ENCODE measurements at regions not wholly inside any gene's neighbourhood (a gene's known extent, or its start where the extent isn't known, plus 50 kb on each side); places are given as distances from the start of the nearest gene placed in this dataset.

GRCh38 chr9:134493461-134494272, 147.9 kb upstream of the COL5A1 start:
- Histone ChIP-seq H3K4me1 (ENCODE audit: control insufficient read depth in 1 of 2, insufficient read depth in 2 of 2, low read length in 2 of 2) (peaks cover 0 to 1% of the 10 kb centered on the region in 2 donors), H3K9me3 (ENCODE audit: control insufficient read depth in 1 of 2, low read length in 2 of 2) (no peaks in the 10 kb centered on the region), H3K27me3 (ENCODE audit: control insufficient read depth in 1 of 2, insufficient read depth in 2 of 2, low read length in 2 of 2) (peaks cover 0 to 3% of the 10 kb centered on the region in 2 donors), H3K9ac (ENCODE audit: low read depth in 1 of 2, low read length in 2 of 2) (no peak overlapping the region), H3K36me3 (ENCODE audit: control insufficient read depth in 1 of 2, insufficient read depth in 2 of 2, low read length in 2 of 2) (no peaks in the 10 kb centered on the region), H3K4me3 (ENCODE audit: low read depth in 1 of 2, low read length in 2 of 2) (no peak overlapping the region), H3K27ac (ENCODE audit: low read depth, low read length) (no peak overlapping the region)

DNA sequence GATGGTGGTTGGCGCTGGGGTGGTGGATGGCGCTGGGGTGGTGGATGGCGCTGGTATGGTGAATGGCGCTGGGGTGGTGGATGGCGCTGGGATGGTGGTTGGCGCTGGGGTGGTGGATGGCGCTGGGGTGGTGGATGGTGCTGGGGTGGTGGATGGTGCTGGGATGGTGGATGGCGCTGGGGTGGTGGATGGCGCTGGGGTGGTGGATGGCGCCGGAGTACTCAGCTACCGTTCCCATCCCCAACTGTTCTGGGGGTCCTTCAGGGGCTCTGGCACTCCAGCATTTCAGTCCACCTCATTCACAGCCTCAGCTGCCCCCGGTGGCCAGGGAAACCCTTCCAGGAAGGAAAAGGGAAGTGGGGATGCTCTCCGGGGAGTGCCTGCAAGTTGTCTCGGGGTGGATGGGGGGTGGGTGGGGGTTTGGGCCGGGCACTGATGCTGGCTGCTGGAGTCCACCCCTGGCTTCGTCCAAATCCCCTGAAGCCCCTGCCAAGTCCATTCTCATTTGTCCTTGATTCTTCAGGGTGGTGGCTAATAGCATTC, 147.3 kb upstream of the COL5A1 start:
- no peaks in the 10 kb centered on the region for H3K9me3 ChIP-seq (ENCODE audit: control insufficient read depth in 1 of 2, low read length in 2 of 2)
- H3K9ac ChIP-seq (ENCODE audit: low read depth in 1 of 2, low read length in 2 of 2) = no peak overlapping the region
- H3K36me3 ChIP-seq (ENCODE audit: control insufficient read depth in 1 of 2, insufficient read depth in 2 of 2, low read length in 2 of 2) = no peaks in the 10 kb centered on the region
- peaks cover 0 to 3% of the 10 kb centered on the region in 2 donors for H3K27me3 ChIP-seq (ENCODE audit: control insufficient read depth in 1 of 2, insufficient read depth in 2 of 2, low read length in 2 of 2)
- no peak overlapping the region for H3K4me3 ChIP-seq (ENCODE audit: low read depth in 1 of 2, low read length in 2 of 2)
- no peaks in the 10 kb centered on the region for H3K4me1 ChIP-seq (ENCODE audit: control insufficient read depth in 1 of 2, insufficient read depth in 2 of 2, low read length in 2 of 2)
- no peak overlapping the region for H3K27ac ChIP-seq (ENCODE audit: low read depth, low read length)

GRCh38 chr9:134494905-134495304, 146.7 kb upstream of the COL5A1 start:
- no peak overlapping the region for H3K4me3 ChIP-seq (ENCODE audit: low read depth in 1 of 2, low read length in 2 of 2)
- H3K9me3 ChIP-seq (ENCODE audit: control insufficient read depth in 1 of 2, low read length in 2 of 2) = no peaks in the 10 kb centered on the region
- no peaks in the 10 kb centered on the region for H3K4me1 ChIP-seq (ENCODE audit: control insufficient read depth in 1 of 2, insufficient read depth in 2 of 2, low read length in 2 of 2)
- no peaks in the 10 kb centered on the region for H3K36me3 ChIP-seq (ENCODE audit: control insufficient read depth in 1 of 2, insufficient read depth in 2 of 2, low read length in 2 of 2)
- no peak overlapping the region for H3K9ac ChIP-seq (ENCODE audit: low read depth in 1 of 2, low read length in 2 of 2)
- no peak overlapping the region for H3K27ac ChIP-seq (ENCODE audit: low read depth, low read length)
- peaks cover 0 to under 1% of the 10 kb centered on the region in 2 donors for H3K27me3 ChIP-seq (ENCODE audit: control insufficient read depth in 1 of 2, insufficient read depth in 2 of 2, low read length in 2 of 2)

DNA sequence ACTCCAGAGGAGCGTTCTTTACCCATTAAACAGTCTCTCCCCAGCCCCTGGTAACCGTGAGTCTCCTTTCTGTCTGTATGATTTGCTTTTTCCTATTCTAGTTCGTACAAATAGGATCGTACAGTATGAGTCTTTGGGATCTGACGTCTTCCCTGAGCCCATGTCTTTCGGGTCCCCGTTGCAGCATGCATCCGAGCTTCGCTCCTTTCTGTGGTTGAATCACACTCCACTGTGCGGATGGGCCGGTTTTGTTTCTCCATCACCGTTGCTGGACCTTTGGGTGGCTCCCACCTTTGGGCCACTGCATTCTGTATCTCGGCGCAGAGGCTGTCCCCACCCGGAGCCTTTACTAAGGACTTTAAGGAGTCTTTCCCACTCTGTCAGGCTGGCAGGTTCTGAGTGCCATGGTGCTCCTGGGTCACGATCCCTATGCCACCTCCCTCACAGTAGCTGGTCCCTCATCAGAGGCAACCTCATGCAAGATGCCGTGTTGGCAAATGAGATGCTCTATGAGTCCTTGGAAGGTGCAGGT, 145.7 kb upstream of the COL5A1 start:
- no peaks in the 10 kb centered on the region for H3K9me3 ChIP-seq (ENCODE audit: control insufficient read depth in 1 of 2, low read length in 2 of 2)
- H3K27ac ChIP-seq (ENCODE audit: low read depth, low read length) = no peak overlapping the region
- no peak overlapping the region for H3K9ac ChIP-seq (ENCODE audit: low read depth in 1 of 2, low read length in 2 of 2)
- H3K4me3 ChIP-seq (ENCODE audit: low read depth in 1 of 2, low read length in 2 of 2) = no peak overlapping the region
- no peaks in the 10 kb centered on the region for H3K36me3 ChIP-seq (ENCODE audit: control insufficient read depth in 1 of 2, insufficient read depth in 2 of 2, low read length in 2 of 2)
- peaks cover 0 to 2% of the 10 kb centered on the region in 2 donors for H3K27me3 ChIP-seq (ENCODE audit: control insufficient read depth in 1 of 2, insufficient read depth in 2 of 2, low read length in 2 of 2)
- H3K4me1 ChIP-seq (ENCODE audit: control insufficient read depth in 1 of 2, insufficient read depth in 2 of 2, low read length in 2 of 2) = no peaks in the 10 kb centered on the region

GRCh38 chr9:134496413-134497282, 145.0 kb upstream of the COL5A1 start:
- peaks cover 0 to 8% of the 10 kb centered on the region in 2 donors for H3K27me3 ChIP-seq (ENCODE audit: control insufficient read depth in 1 of 2, insufficient read depth in 2 of 2, low read length in 2 of 2)
- H3K27ac ChIP-seq (ENCODE audit: low read depth, low read length) = no peak overlapping the region

DNA sequence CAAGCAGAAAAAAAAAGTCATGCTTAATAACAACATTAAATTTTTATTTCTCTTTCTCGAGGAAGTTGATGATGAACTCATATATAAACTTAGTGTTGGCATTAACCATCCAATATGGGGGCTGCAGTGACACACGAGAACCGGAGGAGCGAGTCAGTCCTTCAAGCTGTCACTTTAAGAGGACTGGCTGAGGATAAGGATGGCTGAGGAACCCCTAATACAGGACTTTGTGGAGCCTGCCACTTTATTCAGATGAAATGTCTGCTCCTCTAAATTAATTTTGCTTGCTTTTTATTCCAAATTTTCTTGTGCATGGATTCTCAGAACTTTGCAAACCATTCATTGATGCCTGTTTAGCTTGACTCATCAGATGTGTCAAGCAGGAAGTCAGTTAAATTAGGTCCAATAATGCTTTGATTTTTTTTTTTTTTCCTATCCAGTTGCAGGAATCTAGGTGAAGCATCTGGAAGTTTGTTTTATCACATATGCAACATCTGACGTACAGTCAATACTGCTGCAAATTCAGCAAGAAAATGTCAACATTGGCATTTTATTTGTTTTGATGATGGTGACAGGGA, 144.2 kb upstream of the COL5A1 start:
- H3K9me3 ChIP-seq (ENCODE audit: control insufficient read depth in 1 of 2, low read length in 2 of 2) = no peaks in the 10 kb centered on the region
- H3K4me1 ChIP-seq (ENCODE audit: control insufficient read depth in 1 of 2, insufficient read depth in 2 of 2, low read length in 2 of 2) = no peaks in the 10 kb centered on the region
- no peak overlapping the region for H3K27ac ChIP-seq (ENCODE audit: low read depth, low read length)
- no peaks in the 10 kb centered on the region for H3K36me3 ChIP-seq (ENCODE audit: control insufficient read depth in 1 of 2, insufficient read depth in 2 of 2, low read length in 2 of 2)
- H3K4me3 ChIP-seq (ENCODE audit: low read depth in 1 of 2, low read length in 2 of 2) = no peak overlapping the region
- peaks cover 0 to 8% of the 10 kb centered on the region in 2 donors for H3K27me3 ChIP-seq (ENCODE audit: control insufficient read depth in 1 of 2, insufficient read depth in 2 of 2, low read length in 2 of 2)
- H3K9ac ChIP-seq (ENCODE audit: low read depth in 1 of 2, low read length in 2 of 2) = no peak overlapping the region

More at GRCh38 chr9:134496413-134497282, 145.0 kb upstream of the COL5A1 start:
- Histone ChIP-seq H3K36me3 (ENCODE audit: control insufficient read depth in 1 of 2, insufficient read depth in 2 of 2, low read length in 2 of 2) (no peaks in the 10 kb centered on the region), H3K4me1 (ENCODE audit: control insufficient read depth in 1 of 2, insufficient read depth in 2 of 2, low read length in 2 of 2) (no peaks in the 10 kb centered on the region), H3K9ac (ENCODE audit: low read depth in 1 of 2, low read length in 2 of 2) (no peak overlapping the region), H3K9me3 (ENCODE audit: control insufficient read depth in 1 of 2, low read length in 2 of 2) (no peaks in the 10 kb centered on the region), H3K4me3 (ENCODE audit: low read depth in 1 of 2, low read length in 2 of 2) (no peak overlapping the region)

GRCh38 chr9:134498814-134499166, 142.8 kb upstream of the COL5A1 start:
- Histone ChIP-seq H3K27me3 (ENCODE audit: control insufficient read depth in 1 of 2, insufficient read depth in 2 of 2, low read length in 2 of 2) (peaks cover 4 to 8% of the 10 kb centered on the region in 2 donors), H3K9me3 (ENCODE audit: control insufficient read depth in 1 of 2, low read length in 2 of 2) (no peaks in the 10 kb centered on the region), H3K4me3 (ENCODE audit: low read depth in 1 of 2, low read length in 2 of 2) (no peak overlapping the region), H3K27ac (ENCODE audit: low read depth, low read length) (no peak overlapping the region), H3K4me1 (ENCODE audit: control insufficient read depth in 1 of 2, insufficient read depth in 2 of 2, low read length in 2 of 2) (no peaks in the 10 kb centered on the region), H3K36me3 (ENCODE audit: control insufficient read depth in 1 of 2, insufficient read depth in 2 of 2, low read length in 2 of 2) (no peaks in the 10 kb centered on the region), H3K9ac (ENCODE audit: low read depth in 1 of 2, low read length in 2 of 2) (no peak overlapping the region)

- Histone ChIP-seq H3K27ac (ENCODE audit: low read depth, low read length) (no peak overlapping the region), H3K9ac (ENCODE audit: low read depth in 1 of 2, low read length in 2 of 2) (no peak overlapping the region), H3K36me3 (ENCODE audit: control insufficient read depth in 1 of 2, insufficient read depth in 2 of 2, low read length in 2 of 2) (no peaks in the 10 kb centered on the region), H3K9me3 (ENCODE audit: control insufficient read depth in 1 of 2, low read length in 2 of 2) (no peaks in the 10 kb centered on the region), H3K27me3 (ENCODE audit: control insufficient read depth in 1 of 2, insufficient read depth in 2 of 2, low read length in 2 of 2) (peaks cover 4 to 8% of the 10 kb centered on the region in 2 donors), H3K4me1 (ENCODE audit: control insufficient read depth in 1 of 2, insufficient read depth in 2 of 2, low read length in 2 of 2) (no peaks in the 10 kb centered on the region), H3K4me3 (ENCODE audit: low read depth in 1 of 2, low read length in 2 of 2) (no peak overlapping the region)
These were observed 140.5 kb upstream of the COL5A1 start for GRCh38 chr9:134500931-134501760.

DNA sequence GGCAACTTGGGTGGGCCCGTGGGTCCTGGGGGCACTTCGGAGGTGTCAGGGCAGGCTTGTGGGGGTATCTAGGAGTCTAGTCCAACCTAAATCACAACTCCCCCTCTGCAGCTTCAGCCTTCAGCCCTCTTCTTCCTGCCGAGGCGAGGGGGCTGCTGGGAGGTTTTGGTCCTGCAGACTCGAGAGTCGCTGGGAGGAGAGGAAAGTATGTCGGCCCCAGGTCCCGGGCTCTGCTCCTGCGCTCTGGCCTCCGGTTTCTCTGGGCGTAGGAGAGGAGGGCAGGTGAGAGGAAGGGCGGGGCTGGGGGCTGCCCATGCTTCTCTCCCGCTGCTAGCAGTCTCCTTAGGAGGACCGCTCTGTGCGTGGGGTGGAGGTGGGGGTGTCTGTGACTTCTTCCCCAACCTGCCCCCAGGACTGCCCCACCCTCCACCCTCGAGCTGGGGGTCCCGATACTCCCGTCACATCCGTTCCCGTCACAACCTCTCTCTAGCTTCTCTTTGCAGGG, 139.8 kb upstream of the COL5A1 start:
- no peak overlapping the region for H3K4me3 ChIP-seq (ENCODE audit: low read depth in 1 of 2, low read length in 2 of 2)
- no peak overlapping the region for H3K27ac ChIP-seq (ENCODE audit: low read depth, low read length)
- H3K4me1 ChIP-seq (ENCODE audit: control insufficient read depth in 1 of 2, insufficient read depth in 2 of 2, low read length in 2 of 2) = no peaks in the 10 kb centered on the region
- no peaks in the 10 kb centered on the region for H3K9me3 ChIP-seq (ENCODE audit: control insufficient read depth in 1 of 2, low read length in 2 of 2)
- H3K9ac ChIP-seq (ENCODE audit: low read depth in 1 of 2, low read length in 2 of 2) = no peak overlapping the region
- peaks cover 4 to 8% of the 10 kb centered on the region in 2 donors for H3K27me3 ChIP-seq (ENCODE audit: control insufficient read depth in 1 of 2, insufficient read depth in 2 of 2, low read length in 2 of 2)
- H3K36me3 ChIP-seq (ENCODE audit: control insufficient read depth in 1 of 2, insufficient read depth in 2 of 2, low read length in 2 of 2) = no peaks in the 10 kb centered on the region

Measured in duodenal mucosa (tissue), 2 donors.